ENCODE measurements at regions not wholly inside any gene's neighbourhood (a gene's known extent, or its start where the extent isn't known, plus 50 kb on each side); places are given as distances from the start of the nearest gene placed in this dataset.

DNA sequence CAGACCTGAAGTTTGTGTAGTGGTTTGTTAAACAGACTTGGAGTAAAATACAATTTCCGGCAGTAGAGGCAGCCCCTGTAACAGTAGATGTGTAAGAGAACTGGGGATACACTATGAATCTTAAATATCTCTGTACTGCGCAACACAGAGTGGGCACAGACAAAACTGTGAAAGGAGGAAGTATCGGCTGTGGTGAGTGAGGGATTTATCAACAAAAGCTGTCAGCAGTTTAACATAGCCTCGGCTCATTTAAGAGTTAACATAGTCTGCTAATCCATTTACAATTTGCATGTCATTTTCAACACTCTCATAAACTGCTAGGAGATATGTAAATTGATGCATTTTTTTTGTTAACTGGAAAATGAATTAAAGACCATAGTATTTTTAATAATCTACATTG is 225.2 kb downstream of the ZWINT start:
- Histone ChIP-seq H3K27me3 (ENCODE audit: control insufficient read depth, insufficient read depth, low read length) (no peaks in the 10 kb centered on the region), H3K4me3 (ENCODE audit: low read depth, low read length) (no peak overlapping the region), H3K27ac (ENCODE audit: low read depth, low read length) (no peak overlapping the region), H3K9me3 (ENCODE audit: control insufficient read depth, insufficient read depth, low read length) (no peaks in the 10 kb centered on the region)
- TF ChIP-seq CTCF (IDR thresholded peaks at IDR 0.05; ENCODE audit: low read depth, low read length) = no peak
- no peak for DNase-seq (ENCODE audit: low read depth, low spot score)
- CTCF ChIA-PET = no interaction called here
- POLR2A ChIA-PET = no interaction called here

GRCh38 chr10:56123247-56123646 is 237.8 kb downstream of the ZWINT start:
- no peaks in the 10 kb centered on the region for H3K27me3 ChIP-seq (ENCODE audit: control insufficient read depth, insufficient read depth, low read length)
- H3K9me3 ChIP-seq (ENCODE audit: control insufficient read depth, insufficient read depth, low read length) = peaks cover 7% of the 10 kb centered on the region
- CTCF ChIA-PET = no interaction called here
- DNase-seq (ENCODE audit: low read depth, low spot score) = no peak
- no peak overlapping the region for H3K27ac ChIP-seq (ENCODE audit: low read depth, low read length)
- POLR2A ChIA-PET = no interaction called here
- no peak overlapping the region for H3K4me3 ChIP-seq (ENCODE audit: low read depth, low read length)
- TF ChIP-seq CTCF (IDR thresholded peaks at IDR 0.05; ENCODE audit: low read depth, low read length) = no peak

- POLR2A ChIA-PET = no interaction called here
Observed at GRCh38 chr10:56116684-56117083, 244.4 kb downstream of the ZWINT start.

DNA sequence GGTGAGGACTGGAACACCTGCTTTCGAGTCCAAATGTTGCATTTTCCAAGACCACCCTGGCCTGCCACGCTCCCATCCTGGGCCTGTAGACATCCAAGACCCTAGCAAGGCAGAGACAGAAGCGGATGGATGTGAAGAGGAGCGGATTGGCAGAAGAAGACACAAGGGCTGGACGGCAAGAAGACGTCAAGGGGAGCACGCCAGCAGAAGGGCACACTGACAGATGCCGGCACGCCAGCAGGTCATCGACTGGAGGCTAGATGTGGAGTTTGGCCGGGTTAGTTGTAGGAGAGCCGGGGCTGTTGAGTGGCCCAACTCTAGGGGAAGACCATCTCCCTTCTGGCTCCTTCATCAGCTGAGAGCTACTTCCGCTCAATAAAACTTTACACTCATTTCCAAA is 251.6 kb downstream of the ZWINT start:
- DNase-seq (ENCODE audit: low read depth, low spot score) = no peak
- TF ChIP-seq CTCF (IDR thresholded peaks at IDR 0.05; ENCODE audit: low read depth, low read length) = no peak
- Histone ChIP-seq H3K4me3 (ENCODE audit: low read depth, low read length) (no peak overlapping the region), H3K9me3 (ENCODE audit: control insufficient read depth, insufficient read depth, low read length) (peaks cover 9% of the 10 kb centered on the region), H3K27me3 (ENCODE audit: control insufficient read depth, insufficient read depth, low read length) (no peaks in the 10 kb centered on the region), H3K27ac (ENCODE audit: low read depth, low read length) (no peak overlapping the region)
- CTCF ChIA-PET = no interaction called here
- POLR2A ChIA-PET = no interaction called here

More at GRCh38 chr10:56116684-56117083, 244.4 kb downstream of the ZWINT start:
- no peaks in the 10 kb centered on the region for H3K9me3 ChIP-seq (ENCODE audit: control insufficient read depth, insufficient read depth, low read length)
- H3K27ac ChIP-seq (ENCODE audit: low read depth, low read length) = no peak overlapping the region
- no peaks in the 10 kb centered on the region for H3K27me3 ChIP-seq (ENCODE audit: control insufficient read depth, insufficient read depth, low read length)
- no peak overlapping the region for H3K4me3 ChIP-seq (ENCODE audit: low read depth, low read length)
- DNase-seq (ENCODE audit: low read depth, low spot score) = no peak
- no peak for TF ChIP-seq CTCF (IDR thresholded peaks at IDR 0.05; ENCODE audit: low read depth, low read length)
- CTCF ChIA-PET = no interaction called here

DNA sequence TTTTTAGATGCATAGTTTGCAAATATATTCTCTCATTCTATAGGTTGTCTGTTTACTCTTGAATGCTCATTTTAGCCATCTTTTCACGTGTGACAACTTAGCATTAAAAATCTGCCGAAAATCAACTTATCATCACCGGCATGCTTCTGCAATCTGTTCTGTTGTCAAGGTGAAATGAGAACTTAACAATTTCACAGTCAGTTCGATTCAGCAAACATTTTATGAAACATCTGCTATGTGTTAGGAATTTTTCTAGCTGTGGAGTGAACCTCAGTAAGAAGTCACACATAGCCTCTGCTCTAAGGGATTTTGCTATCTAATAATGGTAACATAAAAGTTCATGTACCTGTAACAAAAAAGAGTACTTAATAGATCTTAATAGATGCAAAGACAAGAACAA is 256.1 kb downstream of the ZWINT start:
- CTCF ChIA-PET = no interaction called here
- POLR2A ChIA-PET = no interaction called here
- H3K27ac ChIP-seq (ENCODE audit: low read depth, low read length) = no peak overlapping the region
- TF ChIP-seq CTCF (IDR thresholded peaks at IDR 0.05; ENCODE audit: low read depth, low read length) = no peak
- DNase-seq (ENCODE audit: low read depth, low spot score) = no peak
- no peaks in the 10 kb centered on the region for H3K27me3 ChIP-seq (ENCODE audit: control insufficient read depth, insufficient read depth, low read length)
- H3K4me3 ChIP-seq (ENCODE audit: low read depth, low read length) = no peak overlapping the region
- peaks cover 16% of the 10 kb centered on the region for H3K9me3 ChIP-seq (ENCODE audit: control insufficient read depth, insufficient read depth, low read length)
